Ovary (tissue), 3 donors: ENCODE measurements at regions not wholly inside any gene's neighbourhood (a gene's known extent, or its start where the extent isn't known, plus 50 kb on each side); places are given as distances from the start of the nearest gene placed in this dataset.

Experiments
- CTCF ChIP-seq, 3 donors: fragments of 450-650 bp in 2 of 3; fragments of 200-600 bp in 1 of 3; IDR thresholded peaks; one replicate each; pipeline versions ENCODE4 v1.5.1 to v1.8.0; 2016 to 2022; ENCODE audit warnings: antibody characterized with exemption in 3 of 3, mild to moderate bottlenecking in 1 of 3
- POLR2A ChIP-seq: fragments of 450-650 bp; IDR thresholded peaks from one replicate; pipeline ENCODE4 v1.6.1; 2017; ENCODE audit warnings: antibody characterized with exemption, mild to moderate bottlenecking, moderate library complexity
- donor health status: DM: no; HTN: no; CAD: no.

- TF ChIP-seq CTCF (IDR thresholded peaks at IDR 0.05) (no peak), POLR2A (no peak)
Observed at GRCh38 chr3:28856796-28857195, 424.1 kb upstream of the RBMS3 start.
